WI38 (cell line): ENCODE measurements at regions not wholly inside any gene's neighbourhood (a gene's known extent, or its start where the extent isn't known, plus 50 kb on each side); places are given as distances from the start of the nearest gene placed in this dataset.

Experiments
- H3K4me3 ChIP-seq: 2 replicates; pipeline ENCODE4 v1.5.1; 2011; ENCODE audit warnings: low read depth, mild to moderate bottlenecking, control low read depth, low read length
- CTCF ChIP-seq: IDR thresholded peaks from 2 replicates; pipeline ENCODE4 v1.5.1; 2012; ENCODE audit warnings: low read depth, mild to moderate bottlenecking, control low read depth, low read length

- no peak overlapping the region for H3K4me3 ChIP-seq
- TF ChIP-seq CTCF = no peak
These were observed 311.9 kb upstream of the TRPC7 start for GRCh38 chr5:136677217-136677616.

GRCh38 chr5:136676685-136677084 is 311.3 kb upstream of the TRPC7 start:
- no peak for TF ChIP-seq CTCF
- H3K4me3 ChIP-seq = no peak overlapping the region

- no peak for TF ChIP-seq CTCF
These were observed 310.4 kb upstream of the TRPC7 start for GRCh38 chr5:136675769-136676168.

GRCh38 chr5:136674178-136674577 is 308.8 kb upstream of the TRPC7 start:
- no peak for TF ChIP-seq CTCF

More at GRCh38 chr5:136675769-136676168, 310.4 kb upstream of the TRPC7 start:
- no peak overlapping the region for H3K4me3 ChIP-seq

GRCh38 chr5:136667789-136668188 is 302.4 kb upstream of the TRPC7 start:
- no peak for TF ChIP-seq CTCF
- no peak overlapping the region for H3K4me3 ChIP-seq

More at GRCh38 chr5:136674178-136674577, 308.8 kb upstream of the TRPC7 start:
- H3K4me3 ChIP-seq = no peak overlapping the region

- H3K4me3 ChIP-seq = no peak overlapping the region
- TF ChIP-seq CTCF = no peak
These were observed 301.8 kb upstream of the TRPC7 start for GRCh38 chr5:136666970-136667620.

- no peak for TF ChIP-seq CTCF
- H3K4me3 ChIP-seq = no peak overlapping the region
These were observed 300.0 kb upstream of the TRPC7 start for GRCh38 chr5:136665331-136665730.
